SK-N-MC (cell line): ENCODE measurements at regions not wholly inside any gene's neighbourhood (a gene's known extent, or its start where the extent isn't known, plus 50 kb on each side); places are given as distances from the start of the nearest gene placed in this dataset.

Source experiments
- EZH2 ChIP-seq: fragments of 200-600 bp; sonication (generic); IDR thresholded peaks from one replicate; pipeline ENCODE4 v1.6.1; 2017; ENCODE audit warnings: antibody characterized with exemption
- FOXP2 ChIP-seq: optimal IDR thresholded peaks from 2 replicates; pipeline ENCODE3; 2011; ENCODE audit warnings: mild to moderate bottlenecking, moderate library complexity; ENCODE audit not compliant: insufficient read depth; ENCODE audit errors: extremely low read length, control extremely low read depth
- POLR2AphosphoS5 ChIP-seq: IDR thresholded peaks from 2 replicates; pipeline ENCODE4 v1.6.1; 2012; ENCODE audit warnings: mild to moderate bottlenecking, low read depth, low read length, borderline replicate concordance

GRCh38 chr14:53663709-53664108, 292.9 kb downstream of the BMP4 start:
- TF ChIP-seq POLR2AphosphoS5 (no peak), EZH2 (no peak), FOXP2 (no peak)
